NCI-H69 (cell line): ENCODE measurements at regions not wholly inside any gene's neighbourhood (a gene's known extent, or its start where the extent isn't known, plus 50 kb on each side); places are given as distances from the start of the nearest gene placed in this dataset.

Experiments
- DNase-seq: peaks from one replicate; lab custom pipeline; 2025; lab: John Stamatoyannopoulos, UW

- no peak for DNase-seq
Observed at GRCh38 chr22:27572278-27572666, 229.3 kb downstream of the MN1 start.

- no peak for DNase-seq
Observed at GRCh38 chr22:27573280-27574001, 228.1 kb downstream of the MN1 start.

- no peak for DNase-seq
Observed at GRCh38 chr22:27574002-27574366, 227.6 kb downstream of the MN1 start.

- DNase-seq = no peak
Observed at GRCh38 chr22:27574651-27575050, 226.9 kb downstream of the MN1 start.

GRCh38 chr22:27575348-27575747 is 226.2 kb downstream of the MN1 start:
- no peak for DNase-seq

- DNase-seq = no peak
Observed at GRCh38 chr22:27576413-27576812, 225.1 kb downstream of the MN1 start.

- no peak for DNase-seq
Observed at GRCh38 chr22:27576815-27577573, 224.6 kb downstream of the MN1 start.

GRCh38 chr22:27577574-27577969 is 224.0 kb downstream of the MN1 start:
- no peak for DNase-seq

GRCh38 chr22:27578937-27579617 is 222.5 kb downstream of the MN1 start:
- DNase-seq = no peak

GRCh38 chr22:27580311-27580897 is 221.2 kb downstream of the MN1 start:
- no peak for DNase-seq

GRCh38 chr22:27581236-27581635 is 220.3 kb downstream of the MN1 start:
- DNase-seq = no peak

- no peak for DNase-seq
Observed at GRCh38 chr22:27581688-27582087, 219.9 kb downstream of the MN1 start.

GRCh38 chr22:27583856-27584255 is 217.7 kb downstream of the MN1 start:
- DNase-seq = no peak

- no peak for DNase-seq
Observed at GRCh38 chr22:27585141-27585540, 216.4 kb downstream of the MN1 start.

- DNase-seq = peak; percentile 46
Observed at GRCh38 chr22:27588268-27588667, 213.3 kb downstream of the MN1 start.

GRCh38 chr22:27588915-27589314 is 212.6 kb downstream of the MN1 start:
- DNase-seq = no peak

GRCh38 chr22:27591060-27591459 is 210.5 kb downstream of the MN1 start:
- no peak for DNase-seq

- no peak for DNase-seq
Observed at GRCh38 chr22:27593378-27593777, 208.2 kb downstream of the MN1 start.

- no peak for DNase-seq
Observed at GRCh38 chr22:27594020-27594419, 207.5 kb downstream of the MN1 start.

GRCh38 chr22:27594474-27595134 is 207.0 kb downstream of the MN1 start:
- no peak for DNase-seq

- DNase-seq = no peak
Observed at GRCh38 chr22:27596133-27596870, 205.3 kb downstream of the MN1 start.
